SK-N-SH treated with all-trans-retinoic acid at 6 μM for 48 hours (cell line): ENCODE measurements at regions not wholly inside any gene's neighbourhood (a gene's known extent, or its start where the extent isn't known, plus 50 kb on each side); places are given as distances from the start of the nearest gene placed in this dataset.

Experiments used
- ATAC-seq: fragments of 200-7000 bp; cut with Tn5 transposase; 3 replicates; pipeline ENCODE4 v1.9.1; 2020; ENCODE audit warnings: mild to moderate bottlenecking, moderate library complexity
- ARNTL ChIP-seq: fragments of 450-650 bp; formaldehyde crosslinking; IDR thresholded peaks from 2 replicates; pipeline ENCODE4 v1.5.0; 2020; ENCODE audit warnings: low read depth, mild to moderate bottlenecking, moderate library complexity, borderline replicate concordance
- CSDC2 ChIP-seq: fragments of 250-450 bp; sonication (Bioruptor Pico); IDR thresholded peaks from 2 replicates; pipeline ENCODE4 v1.5.0; 2020; ENCODE audit warnings: mild to moderate bottlenecking, moderate library complexity
- ESRRG ChIP-seq: fragments of 250-450 bp; sonication (Bioruptor Pico); IDR thresholded peaks from 2 replicates; pipeline ENCODE4 v1.6.1; 2021; ENCODE audit warnings: mild to moderate bottlenecking
- GLIS3 ChIP-seq: fragments of 250-450 bp; sonication (Bioruptor Pico); IDR thresholded peaks from 2 replicates; pipeline ENCODE4 v1.5.0; 2020; ENCODE audit warnings: mild to moderate bottlenecking, moderate library complexity
- ISL1 ChIP-seq: fragments of 250-450 bp; sonication (Bioruptor Pico); IDR thresholded peaks from 2 replicates; pipeline ENCODE4 v2.1.2; 2022; ENCODE audit warnings: mild to moderate bottlenecking, moderate library complexity
- OSR1 ChIP-seq: fragments of 250-450 bp; sonication (Bioruptor Pico); IDR thresholded peaks from 2 replicates; pipeline ENCODE4 v1.8.0; 2022; ENCODE audit warnings: moderate library complexity, mild to moderate bottlenecking, inconsistent platforms
- POU6F1 ChIP-seq: fragments of 250-450 bp; sonication (Bioruptor Pico); IDR thresholded peaks from 2 replicates; pipeline ENCODE4 v1.8.0; 2021; ENCODE audit warnings: low read depth, mild to moderate bottlenecking, moderate library complexity, borderline replicate concordance
- PPARA ChIP-seq: fragments of 250-450 bp; sonication (Bioruptor Pico); IDR thresholded peaks from 2 replicates; pipeline ENCODE4 v1.5.0; 2020; ENCODE audit warnings: mild to moderate bottlenecking, borderline replicate concordance
- RARB ChIP-seq: fragments of 250-450 bp; sonication (Bioruptor Pico); IDR thresholded peaks from 2 replicates; pipeline ENCODE4 v1.8.0; 2021; ENCODE audit warnings: mild to moderate bottlenecking, moderate library complexity
- SNAI2 ChIP-seq: fragments of 250-450 bp; sonication (Bioruptor Pico); IDR thresholded peaks from 2 replicates; pipeline ENCODE4 v1.5.0; 2020; ENCODE audit warnings: mild to moderate bottlenecking, moderate library complexity
- TCF4 ChIP-seq: fragments of 250-450 bp; sonication (Bioruptor Pico); IDR thresholded peaks from 2 replicates; pipeline ENCODE4 v1.8.0; 2021; ENCODE audit warnings: mild to moderate bottlenecking, moderate library complexity, borderline replicate concordance
- TOX ChIP-seq: fragments of 250-450 bp; sonication (Bioruptor Pico); IDR thresholded peaks from 2 replicates; pipeline ENCODE4 v1.8.0; 2021; ENCODE audit warnings: mild to moderate bottlenecking, moderate library complexity, borderline replicate concordance
- ZC3H10 ChIP-seq: fragments of 250-450 bp; sonication (Bioruptor Pico); IDR thresholded peaks from 2 replicates; pipeline ENCODE4 v1.5.1; 2021; ENCODE audit warnings: mild to moderate bottlenecking, moderate library complexity
- ZFP3 ChIP-seq: fragments of 250-450 bp; sonication (Bioruptor Pico); IDR thresholded peaks from 2 replicates; pipeline ENCODE4 v1.5.0; 2020; ENCODE audit warnings: mild to moderate bottlenecking, moderate library complexity
- ZFP30 ChIP-seq: fragments of 450-650 bp; formaldehyde crosslinking; IDR thresholded peaks from 2 replicates; pipeline ENCODE4 v1.5.0; 2022; ENCODE audit warnings: mild to moderate bottlenecking, moderate library complexity
- ZNF565 ChIP-seq: fragments of 450-650 bp; formaldehyde crosslinking; conservative IDR thresholded peaks from 2 replicates; pipeline ENCODE4 v1.5.0; 2020; ENCODE audit warnings: low read depth, mild to moderate bottlenecking, moderate library complexity
- ZNF70 ChIP-seq: fragments of 450-650 bp; formaldehyde crosslinking; IDR thresholded peaks from 2 replicates; pipeline ENCODE4 v1.5.0; 2020; ENCODE audit warnings: mild to moderate bottlenecking, moderate library complexity
- ZNF8 ChIP-seq: fragments of 450-650 bp; formaldehyde crosslinking; IDR thresholded peaks from 2 replicates; pipeline ENCODE4 v1.5.0; 2020; ENCODE audit warnings: mild to moderate bottlenecking, moderate library complexity
- TF ChIP-seq, protein P1 (sequence below): fragments of 250-450 bp; sonication (Bioruptor Pico); IDR thresholded peaks from 2 replicates; pipeline ENCODE4 v1.8.0; 2020; ENCODE audit warnings: mild to moderate bottlenecking, moderate library complexity, borderline replicate concordance
- TF ChIP-seq, protein P2 (sequence below): fragments of 250-450 bp; sonication (Bioruptor Pico); IDR thresholded peaks from 2 replicates; pipeline ENCODE4 v1.5.0; 2020; ENCODE audit warnings: mild to moderate bottlenecking, moderate library complexity
- TF ChIP-seq, protein P3 (sequence below): fragments of 250-450 bp; sonication (Bioruptor Pico); IDR thresholded peaks from 2 replicates; pipeline ENCODE4 v1.5.1; 2021; ENCODE audit warnings: mild to moderate bottlenecking, moderate library complexity
- TF ChIP-seq, protein P4 (sequence below): fragments of 250-450 bp; sonication (Bioruptor Pico); IDR thresholded peaks from 2 replicates; pipeline ENCODE4 v1.5.1; 2020; ENCODE audit warnings: low read depth, mild to moderate bottlenecking, moderate library complexity

GRCh38 chr9:81513059-81513458, 176.3 kb downstream of the TLE1 start:
- no peak for ATAC-seq
- TF ChIP-seq ZFP30 (CRISPR knock-in tag) (no peak), TCF4 (CRISPR knock-in tag) (no peak), TOX (CRISPR knock-in tag) (no peak), PPARA (no peak), RARB (CRISPR knock-in tag) (no peak), ZNF70 (CRISPR knock-in tag) (no peak), ZNF8 (no peak), ISL1 (CRISPR knock-in tag) (no peak), ZNF565 (CRISPR knock-in tag) (no peak), ZC3H10 (CRISPR knock-in tag) (no peak), POU6F1 (CRISPR knock-in tag) (no peak), SNAI2 (CRISPR knock-in tag) (no peak), OSR1 (CRISPR knock-in tag) (no peak), ESRRG (CRISPR knock-in tag) (no peak), ZFP3 (no peak)
- TF ChIP-seq, protein P1, sequence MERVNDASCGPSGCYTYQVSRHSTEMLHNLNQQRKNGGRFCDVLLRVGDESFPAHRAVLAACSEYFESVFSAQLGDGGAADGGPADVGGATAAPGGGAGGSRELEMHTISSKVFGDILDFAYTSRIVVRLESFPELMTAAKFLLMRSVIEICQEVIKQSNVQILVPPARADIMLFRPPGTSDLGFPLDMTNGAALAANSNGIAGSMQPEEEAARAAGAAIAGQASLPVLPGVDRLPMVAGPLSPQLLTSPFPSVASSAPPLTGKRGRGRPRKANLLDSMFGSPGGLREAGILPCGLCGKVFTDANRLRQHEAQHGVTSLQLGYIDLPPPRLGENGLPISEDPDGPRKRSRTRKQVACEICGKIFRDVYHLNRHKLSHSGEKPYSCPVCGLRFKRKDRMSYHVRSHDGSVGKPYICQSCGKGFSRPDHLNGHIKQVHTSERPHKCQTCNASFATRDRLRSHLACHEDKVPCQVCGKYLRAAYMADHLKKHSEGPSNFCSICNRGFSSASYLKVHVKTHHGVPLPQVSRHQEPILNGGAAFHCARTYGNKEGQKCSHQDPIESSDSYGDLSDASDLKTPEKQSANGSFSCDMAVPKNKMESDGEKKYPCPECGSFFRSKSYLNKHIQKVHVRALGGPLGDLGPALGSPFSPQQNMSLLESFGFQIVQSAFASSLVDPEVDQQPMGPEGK (CRISPR knock-in tag), result no peak
- TF ChIP-seq, protein P2, sequence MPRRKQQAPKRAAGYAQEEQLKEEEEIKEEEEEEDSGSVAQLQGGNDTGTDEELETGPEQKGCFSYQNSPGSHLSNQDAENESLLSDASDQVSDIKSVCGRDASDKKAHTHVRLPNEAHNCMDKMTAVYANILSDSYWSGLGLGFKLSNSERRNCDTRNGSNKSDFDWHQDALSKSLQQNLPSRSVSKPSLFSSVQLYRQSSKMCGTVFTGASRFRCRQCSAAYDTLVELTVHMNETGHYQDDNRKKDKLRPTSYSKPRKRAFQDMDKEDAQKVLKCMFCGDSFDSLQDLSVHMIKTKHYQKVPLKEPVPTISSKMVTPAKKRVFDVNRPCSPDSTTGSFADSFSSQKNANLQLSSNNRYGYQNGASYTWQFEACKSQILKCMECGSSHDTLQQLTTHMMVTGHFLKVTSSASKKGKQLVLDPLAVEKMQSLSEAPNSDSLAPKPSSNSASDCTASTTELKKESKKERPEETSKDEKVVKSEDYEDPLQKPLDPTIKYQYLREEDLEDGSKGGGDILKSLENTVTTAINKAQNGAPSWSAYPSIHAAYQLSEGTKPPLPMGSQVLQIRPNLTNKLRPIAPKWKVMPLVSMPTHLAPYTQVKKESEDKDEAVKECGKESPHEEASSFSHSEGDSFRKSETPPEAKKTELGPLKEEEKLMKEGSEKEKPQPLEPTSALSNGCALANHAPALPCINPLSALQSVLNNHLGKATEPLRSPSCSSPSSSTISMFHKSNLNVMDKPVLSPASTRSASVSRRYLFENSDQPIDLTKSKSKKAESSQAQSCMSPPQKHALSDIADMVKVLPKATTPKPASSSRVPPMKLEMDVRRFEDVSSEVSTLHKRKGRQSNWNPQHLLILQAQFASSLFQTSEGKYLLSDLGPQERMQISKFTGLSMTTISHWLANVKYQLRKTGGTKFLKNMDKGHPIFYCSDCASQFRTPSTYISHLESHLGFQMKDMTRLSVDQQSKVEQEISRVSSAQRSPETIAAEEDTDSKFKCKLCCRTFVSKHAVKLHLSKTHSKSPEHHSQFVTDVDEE (CRISPR knock-in tag), result no peak
- TF ChIP-seq, protein P3, sequence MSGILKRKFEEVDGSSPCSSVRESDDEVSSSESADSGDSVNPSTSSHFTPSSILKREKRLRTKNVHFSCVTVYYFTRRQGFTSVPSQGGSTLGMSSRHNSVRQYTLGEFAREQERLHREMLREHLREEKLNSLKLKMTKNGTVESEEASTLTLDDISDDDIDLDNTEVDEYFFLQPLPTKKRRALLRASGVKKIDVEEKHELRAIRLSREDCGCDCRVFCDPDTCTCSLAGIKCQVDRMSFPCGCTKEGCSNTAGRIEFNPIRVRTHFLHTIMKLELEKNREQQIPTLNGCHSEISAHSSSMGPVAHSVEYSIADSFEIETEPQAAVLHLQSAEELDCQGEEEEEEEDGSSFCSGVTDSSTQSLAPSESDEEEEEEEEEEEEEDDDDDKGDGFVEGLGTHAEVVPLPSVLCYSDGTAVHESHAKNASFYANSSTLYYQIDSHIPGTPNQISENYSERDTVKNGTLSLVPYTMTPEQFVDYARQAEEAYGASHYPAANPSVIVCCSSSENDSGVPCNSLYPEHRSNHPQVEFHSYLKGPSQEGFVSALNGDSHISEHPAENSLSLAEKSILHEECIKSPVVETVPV (CRISPR knock-in tag), result no peak
- TF ChIP-seq, protein P4, sequence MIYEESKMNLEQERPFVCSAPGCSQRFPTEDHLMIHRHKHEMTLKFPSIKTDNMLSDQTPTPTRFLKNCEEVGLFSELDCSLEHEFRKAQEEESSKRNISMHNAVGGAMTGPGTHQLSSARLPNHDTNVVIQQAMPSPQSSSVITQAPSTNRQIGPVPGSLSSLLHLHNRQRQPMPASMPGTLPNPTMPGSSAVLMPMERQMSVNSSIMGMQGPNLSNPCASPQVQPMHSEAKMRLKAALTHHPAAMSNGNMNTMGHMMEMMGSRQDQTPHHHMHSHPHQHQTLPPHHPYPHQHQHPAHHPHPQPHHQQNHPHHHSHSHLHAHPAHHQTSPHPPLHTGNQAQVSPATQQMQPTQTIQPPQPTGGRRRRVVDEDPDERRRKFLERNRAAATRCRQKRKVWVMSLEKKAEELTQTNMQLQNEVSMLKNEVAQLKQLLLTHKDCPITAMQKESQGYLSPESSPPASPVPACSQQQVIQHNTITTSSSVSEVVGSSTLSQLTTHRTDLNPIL (CRISPR knock-in tag), result no peak

GRCh38 chr9:81512641-81513040, 176.7 kb downstream of the TLE1 start:
- ATAC-seq, result no peak
- TF ChIP-seq GLIS3 (CRISPR knock-in tag) (no peak), ZFP3 (no peak), ISL1 (CRISPR knock-in tag) (no peak), ARNTL (no peak), POU6F1 (CRISPR knock-in tag) (no peak), ZFP30 (CRISPR knock-in tag) (no peak), CSDC2 (CRISPR knock-in tag) (no peak), ZNF70 (CRISPR knock-in tag) (no peak), ZNF565 (CRISPR knock-in tag) (no peak), ZC3H10 (CRISPR knock-in tag) (no peak), PPARA (no peak), SNAI2 (CRISPR knock-in tag) (no peak), ZNF8 (no peak)
- TF ChIP-seq, protein P3 (CRISPR knock-in tag), result no peak
- TF ChIP-seq, protein P2 (CRISPR knock-in tag), result no peak
- TF ChIP-seq, protein P4 (CRISPR knock-in tag), result no peak
